AG08396 (cell line): ENCODE measurements at regions not wholly inside any gene's neighbourhood (a gene's known extent, or its start where the extent isn't known, plus 50 kb on each side); places are given as distances from the start of the nearest gene placed in this dataset.

ENCODE experiments used
- DNase-seq: peaks from one replicate; pipeline ENCODE4 v3.0.0; 2012; ENCODE audit warnings: low spot score, mixed read lengths

DNA sequence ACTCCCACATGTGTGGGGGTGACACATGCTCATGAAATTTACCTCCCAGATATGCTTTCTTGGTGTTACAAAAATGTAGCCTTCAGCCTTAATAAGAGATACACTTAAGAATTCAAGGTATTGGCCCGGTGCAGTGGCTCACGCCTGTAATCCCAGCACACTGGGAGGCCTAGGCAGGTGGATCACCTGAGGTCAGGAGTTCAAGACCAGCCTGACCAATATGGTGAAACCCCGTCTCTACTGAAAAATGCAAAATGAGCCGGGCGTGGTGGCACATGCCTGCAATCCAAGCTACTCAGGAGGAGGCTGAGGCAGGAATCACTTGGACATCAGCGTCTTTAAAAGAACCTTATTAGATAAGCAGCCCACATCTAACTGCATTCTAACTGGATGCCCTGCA is 614.3 kb upstream of the CDH4 start:
- DNase-seq: no peak

DNA sequence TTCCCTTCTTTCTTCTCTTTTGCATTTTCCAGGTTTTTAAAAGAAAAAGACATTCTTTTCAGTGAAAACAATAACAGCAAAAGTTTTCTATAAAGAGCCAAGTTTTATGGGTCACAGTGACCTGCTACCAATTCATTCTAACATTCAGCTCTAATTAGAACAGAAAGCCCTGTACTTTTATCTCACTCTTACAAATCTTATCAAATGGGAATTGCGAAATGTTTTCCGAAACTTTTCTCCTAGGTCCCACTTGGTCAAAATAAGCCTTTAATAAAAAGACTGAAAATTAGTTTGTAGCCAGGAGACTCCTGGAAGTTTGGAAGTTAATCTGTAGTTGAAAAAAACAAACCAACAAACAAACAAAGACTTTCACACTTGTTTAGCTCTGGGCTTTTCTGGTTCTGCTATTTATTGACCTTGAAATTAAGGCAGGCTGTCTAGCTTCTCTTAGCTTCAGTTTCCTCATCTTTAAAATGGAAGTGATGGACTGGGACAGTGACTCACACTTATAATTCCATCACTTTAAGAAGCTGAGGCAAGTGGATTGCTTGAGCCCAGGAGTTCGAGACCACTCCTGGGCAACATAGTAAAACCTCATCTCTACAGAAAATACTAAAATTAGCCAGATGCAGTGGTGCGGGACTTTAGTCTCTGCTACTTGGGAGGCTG is 613.5 kb upstream of the CDH4 start:
- no peak for DNase-seq

DNA sequence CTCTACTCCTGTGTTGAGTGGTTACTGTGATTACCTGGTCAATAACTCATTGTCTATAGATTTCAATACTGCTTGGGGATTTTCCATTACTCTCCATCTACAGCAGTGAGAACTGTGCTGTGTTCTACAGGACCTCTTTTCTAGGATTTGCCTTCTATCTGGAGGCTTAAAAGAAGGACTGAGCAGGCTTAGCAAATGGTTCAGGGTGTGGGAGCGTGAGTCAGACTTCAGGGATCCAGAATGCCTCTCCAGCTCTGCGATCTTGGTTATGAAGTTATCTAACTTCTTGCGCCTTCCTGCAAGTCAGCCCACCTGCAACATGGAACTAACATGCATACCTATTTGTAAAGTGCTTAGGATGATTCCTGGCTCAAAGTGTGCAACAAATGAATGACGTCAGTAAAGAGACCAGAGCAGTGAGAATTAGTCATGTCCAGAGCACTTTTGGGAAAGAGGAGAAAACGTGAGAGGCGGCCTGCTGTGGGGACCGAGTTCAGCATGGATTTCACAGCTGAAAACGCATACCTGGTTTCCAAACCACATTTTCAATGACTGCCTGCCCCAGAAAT is 610.1 kb upstream of the CDH4 start:
- no peak for DNase-seq

GRCh38 chr20:60642541-60642940 is 609.5 kb upstream of the CDH4 start:
- DNase-seq: no peak

GRCh38 chr20:60648556-60648955 is 603.5 kb upstream of the CDH4 start:
- DNase-seq: no peak

GRCh38 chr20:60649541-60649940 is 602.5 kb upstream of the CDH4 start:
- DNase-seq: no peak

DNA sequence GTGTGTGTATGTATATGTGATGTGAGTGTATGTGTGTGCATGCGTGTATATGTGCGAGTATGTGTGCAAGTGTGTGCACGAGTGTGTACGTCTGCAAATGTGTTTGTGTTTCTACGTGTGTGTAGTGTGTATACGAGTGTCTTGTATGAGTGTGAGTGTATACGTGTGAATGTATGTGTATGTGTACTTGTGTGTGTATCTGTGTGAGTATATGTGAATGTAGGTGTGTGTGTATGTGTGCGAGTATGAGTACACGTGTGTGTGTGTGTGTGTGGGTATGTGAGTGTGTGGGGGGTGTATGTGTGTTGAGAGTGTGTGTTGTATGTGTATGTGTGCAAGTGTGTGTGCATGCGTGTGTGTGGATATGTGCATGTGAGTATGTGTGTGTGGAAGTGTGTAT is 602.0 kb upstream of the CDH4 start:
- no peak for DNase-seq

DNA sequence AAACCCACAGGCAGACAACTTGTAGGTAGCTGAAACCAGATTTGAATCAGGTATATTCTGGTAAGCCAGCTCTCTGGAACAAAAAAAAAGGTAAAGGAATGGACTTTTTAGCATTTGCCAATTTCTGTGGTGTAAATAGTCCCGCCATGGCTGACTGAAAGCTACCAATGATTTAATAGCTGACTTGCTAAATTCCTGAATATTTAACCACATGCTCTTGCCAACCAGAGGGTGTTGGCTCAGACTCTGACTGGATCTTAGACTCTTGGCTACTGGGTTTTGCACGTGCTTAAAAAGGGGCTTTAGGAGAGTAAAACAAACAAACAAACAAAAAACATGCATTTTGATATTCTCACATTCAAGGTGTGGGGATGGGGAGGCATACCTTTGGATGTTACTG is 600.0 kb upstream of the CDH4 start:
- DNase-seq: no peak

DNA sequence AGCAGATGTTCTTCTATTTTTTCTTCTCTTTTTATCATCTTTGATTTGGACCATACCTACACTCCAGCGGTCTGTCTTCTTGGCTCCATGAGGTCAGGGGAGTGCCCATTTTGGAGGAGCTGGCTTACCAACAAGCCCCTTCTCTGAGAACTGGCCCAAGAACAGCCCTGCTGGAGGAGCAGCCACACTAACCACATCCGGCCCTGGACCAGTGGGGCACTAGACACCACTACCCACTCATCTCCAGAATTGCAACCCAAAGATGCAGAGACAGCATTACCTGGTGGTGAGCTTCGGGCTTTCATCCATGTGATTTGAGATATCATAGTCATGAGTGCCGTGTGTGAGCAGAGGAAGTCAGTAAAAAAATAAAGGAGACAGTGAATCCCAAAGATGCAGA is 599.4 kb upstream of the CDH4 start:
- DNase-seq: no peak

GRCh38 chr20:60653111-60653845 is 598.8 kb upstream of the CDH4 start:
- DNase-seq: no peak

DNA sequence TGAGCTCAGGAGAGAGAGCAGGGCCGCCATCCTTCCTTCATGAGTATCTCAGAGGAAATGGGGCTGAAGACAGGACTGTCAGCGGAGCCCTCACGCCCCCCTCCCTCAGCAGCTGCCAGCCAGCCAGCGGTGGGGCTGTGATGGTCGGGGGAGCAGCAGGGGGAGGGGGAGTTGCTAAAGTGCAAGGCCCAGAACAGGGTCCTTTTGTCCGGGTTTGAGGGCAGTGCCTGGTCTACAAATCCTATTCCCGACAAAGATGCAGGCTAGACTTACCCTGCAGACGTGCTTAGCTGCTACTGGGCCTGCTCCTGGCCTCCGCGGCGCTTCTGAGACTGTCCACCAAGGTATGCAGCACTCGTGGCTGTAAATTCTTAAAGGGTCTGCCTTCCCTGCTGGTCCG is 593.4 kb upstream of the CDH4 start:
- DNase-seq: no peak

- no peak for DNase-seq
These were observed 592.8 kb upstream of the CDH4 start for GRCh38 chr20:60659240-60659639.

DNA sequence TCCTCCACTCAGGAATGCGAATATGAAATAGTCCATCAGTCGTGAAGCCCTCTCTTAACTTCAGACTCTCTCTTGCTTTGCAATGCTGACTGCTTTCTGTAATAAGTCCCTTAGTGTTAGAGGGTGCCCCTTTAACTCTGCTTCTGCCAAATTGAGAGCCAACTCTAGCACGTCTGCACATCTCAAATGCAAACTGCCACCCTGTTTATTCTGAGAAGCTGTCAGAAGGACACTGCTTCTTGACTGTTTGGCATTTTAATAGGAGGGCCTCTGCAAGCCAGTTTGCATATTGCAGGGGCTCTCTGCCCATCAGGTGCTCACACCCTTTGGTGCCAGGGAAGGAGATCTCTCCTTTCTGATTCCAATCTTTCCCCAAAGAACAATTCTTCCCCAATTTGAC is 589.8 kb upstream of the CDH4 start:
- DNase-seq: no peak

GRCh38 chr20:60664106-60664505 is 588.0 kb upstream of the CDH4 start:
- DNase-seq: no peak

DNA sequence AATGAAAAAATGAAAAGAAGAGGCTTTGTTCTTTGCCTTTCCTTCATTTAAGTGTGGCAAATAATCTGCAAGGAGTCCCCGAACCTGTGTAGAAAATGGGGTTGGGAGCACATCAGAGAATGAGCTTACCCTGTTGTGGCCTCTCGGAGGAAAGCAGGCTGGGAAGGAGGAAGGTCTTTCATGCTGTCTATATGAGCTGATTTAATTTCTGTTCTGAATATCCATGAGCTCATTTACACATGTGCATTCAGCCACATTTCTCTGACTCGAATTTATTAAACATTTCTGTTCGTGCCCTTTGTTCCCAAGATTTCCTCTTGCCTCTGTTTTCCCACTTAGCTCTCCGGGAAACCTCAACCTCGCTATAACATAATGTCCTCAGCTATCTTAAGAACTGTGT is 584.4 kb upstream of the CDH4 start:
- no peak for DNase-seq

GRCh38 chr20:60669211-60669610 is 582.9 kb upstream of the CDH4 start:
- DNase-seq: no peak

DNA sequence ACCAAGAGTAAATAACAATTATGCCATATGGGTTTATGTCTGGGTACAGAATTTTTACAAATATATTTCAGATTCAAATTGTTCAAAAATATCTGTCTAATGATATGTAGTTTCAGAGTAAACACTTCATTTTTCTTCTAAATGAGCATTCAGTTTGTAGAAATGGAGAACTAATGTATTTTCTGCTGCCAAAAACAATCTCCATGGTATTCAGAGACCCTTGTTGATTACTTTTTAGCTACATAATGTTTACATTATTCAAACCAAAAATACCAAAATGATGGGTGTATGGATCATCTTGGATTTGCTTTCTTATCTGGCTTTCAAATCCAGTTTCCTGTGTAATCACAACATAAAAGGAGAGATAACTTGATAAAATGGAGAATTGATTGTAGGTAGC is 576.0 kb upstream of the CDH4 start:
- DNase-seq: no peak

DNA sequence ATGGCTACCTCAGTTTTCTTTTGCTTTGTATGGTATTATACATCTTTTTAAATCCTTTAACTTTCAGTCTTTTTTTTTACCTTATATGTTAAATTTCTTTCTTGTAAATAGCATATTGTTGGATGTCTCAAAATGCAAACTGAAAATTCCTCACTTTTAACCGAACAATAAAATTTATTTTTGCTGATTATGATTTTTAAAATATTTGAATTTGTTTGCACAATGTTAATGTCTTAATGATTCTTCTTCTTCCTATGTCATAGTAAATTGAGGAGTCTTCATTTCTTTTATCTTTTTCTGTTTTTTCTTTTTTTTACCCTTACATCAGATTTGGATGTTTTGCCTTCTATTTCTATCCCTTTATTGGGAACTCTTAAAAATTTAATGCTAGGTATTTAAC is 574.2 kb upstream of the CDH4 start:
- DNase-seq: no peak

DNA sequence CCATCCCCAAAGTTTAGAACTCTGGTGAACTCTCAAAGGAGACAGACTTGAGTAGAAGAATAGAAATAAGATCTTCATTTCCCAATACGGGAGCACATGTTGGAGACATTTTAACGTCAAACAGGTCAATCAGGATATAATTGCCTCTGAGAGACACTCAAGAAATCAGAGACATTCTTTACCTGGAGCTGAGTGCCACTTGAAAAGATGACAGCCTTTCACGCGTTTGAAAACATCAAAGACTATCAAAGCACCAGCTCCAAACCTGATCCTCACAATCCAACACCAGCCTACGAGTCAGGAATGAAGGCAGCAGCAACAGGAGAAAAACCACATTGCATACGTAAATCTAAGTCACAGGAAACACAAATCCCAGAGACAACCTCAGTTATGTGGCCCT is 571.5 kb upstream of the CDH4 start:
- no peak for DNase-seq

GRCh38 chr20:60687213-60687612 is 564.8 kb upstream of the CDH4 start:
- DNase-seq: no peak

- no peak for DNase-seq
These were observed 561.3 kb upstream of the CDH4 start for GRCh38 chr20:60690771-60691170.

DNA sequence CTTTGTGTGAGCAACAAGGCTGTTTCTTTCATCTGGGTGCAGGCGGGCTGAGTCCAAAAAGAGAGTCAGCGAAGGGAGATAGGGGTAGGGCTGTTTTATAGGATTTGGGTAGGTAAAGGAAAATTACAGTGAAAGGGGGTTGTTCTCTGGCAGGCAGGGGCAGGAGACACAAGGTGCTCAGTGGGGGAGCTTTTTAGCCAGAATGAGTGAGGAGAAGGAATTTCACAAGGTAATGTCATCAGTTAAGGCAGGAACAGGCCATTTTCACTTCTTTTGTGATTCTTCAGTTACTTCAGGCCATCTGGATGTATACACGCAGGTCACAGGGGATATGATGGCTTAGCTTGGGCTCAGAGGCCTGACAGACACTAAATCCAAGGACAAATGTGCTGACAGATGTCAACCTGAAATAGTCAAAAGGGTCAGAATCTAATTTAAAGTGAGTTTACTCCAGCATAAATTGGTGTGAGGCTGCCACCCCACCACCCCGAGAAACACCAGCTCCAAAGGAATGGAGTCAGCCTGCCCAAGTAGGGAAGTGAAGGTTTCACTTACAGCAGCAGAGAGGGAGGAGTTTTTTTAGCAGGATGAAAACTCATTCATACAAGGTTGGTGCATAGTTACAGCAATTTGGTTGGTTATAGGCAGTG is 560.0 kb upstream of the CDH4 start:
- no peak for DNase-seq

DNA sequence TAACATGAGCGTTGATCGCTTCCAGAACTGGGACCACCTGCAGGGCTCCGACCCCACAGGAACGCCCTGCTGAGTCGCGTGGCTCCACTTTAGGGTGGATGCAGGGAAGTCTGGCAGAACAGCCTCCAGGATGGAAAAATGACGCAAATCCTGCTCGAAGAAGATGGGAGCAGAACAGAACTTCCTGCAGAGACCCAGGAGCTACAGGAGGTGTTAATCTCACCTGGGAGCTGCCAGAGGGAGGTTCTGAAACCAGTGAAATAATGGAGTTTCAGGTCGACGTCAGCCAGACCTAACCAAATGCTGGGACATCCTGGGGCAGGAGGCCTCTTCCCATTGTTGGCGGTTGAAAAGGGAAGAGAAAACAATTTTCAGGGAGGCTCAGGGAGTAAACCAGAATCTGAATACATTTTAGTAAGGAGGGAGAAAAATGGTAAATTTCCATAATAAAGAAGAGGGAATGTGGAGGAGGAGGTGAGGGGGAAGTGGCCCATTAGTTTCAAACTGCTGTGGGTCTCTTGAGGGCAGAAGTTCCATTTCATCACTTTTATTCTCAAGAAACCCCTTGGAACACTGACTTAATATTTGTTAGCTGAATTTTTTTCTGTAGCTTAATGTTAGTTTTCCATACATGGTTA is 558.4 kb upstream of the CDH4 start:
- DNase-seq: no peak
